PC-3 (cell line): ENCODE measurements at regions not wholly inside any gene's neighbourhood (a gene's known extent, or its start where the extent isn't known, plus 50 kb on each side); places are given as distances from the start of the nearest gene placed in this dataset.

Experiments used
- ATAC-seq: fragments of 200-7000 bp; cut with Tn5 transposase; 2 replicates; pipeline ENCODE4 v1.9.1; 2020; ENCODE audit warnings: mild to moderate bottlenecking, moderate library complexity
- BruUV-seq: library from RNA; stranded (reverse); fragments of 400-500 nt; replicated peaks from 2 replicates; lab custom pipeline; 2021; lab: Mats Ljungman, UMichigan
- CTCF ChIA-PET: fragments of 300-600 bp; sonication (Branson Sonifier 250); formaldehyde crosslinking; loops from one replicate; lab custom pipeline; 2022; ENCODE audit warnings: antibody characterized with exemption; lab: Charles Lee
- POLR2A ChIA-PET: fragments of 300-600 bp; sonication (Branson Sonifier 250); formaldehyde crosslinking; loops from one replicate; lab custom pipeline; 2022; ENCODE audit warnings: antibody characterized with exemption; ENCODE audit not compliant: unreplicated experiment; lab: Charles Lee
- DNase-seq: peaks from one replicate; pipeline ENCODE4 v3.0.0-alpha.2; 2015
- H2AFZ ChIP-seq: fragments of 300-600 bp; sonication (generic); 2 replicates; pipeline ENCODE4 v1.6.0; 2016; ENCODE audit warnings: antibody characterized with exemption, low read length
- H3F3A ChIP-seq: fragments of 300-600 bp; sonication (generic); one replicate; pipeline ENCODE4 v1.6.0; 2017; ENCODE audit warnings: antibody characterized with exemption, low read length, control low read depth, mild to moderate bottlenecking; ENCODE audit not compliant: unreplicated experiment
- H3K27ac ChIP-seq: fragments of 300-600 bp; sonication (generic); 2 replicates; pipeline ENCODE4 v1.5.1; 2016; ENCODE audit warnings: mild to moderate bottlenecking, low read length
- H3K27me3 ChIP-seq: fragments of 300-600 bp; sonication (generic); 2 replicates; pipeline ENCODE4 v1.6.1; 2016; ENCODE audit warnings: low read length, mixed read lengths
- H3K36me3 ChIP-seq: fragments of 300-600 bp; sonication (generic); 2 replicates; pipeline ENCODE4 v1.6.1; 2016; ENCODE audit warnings: low read depth, mixed run types, low read length, mixed read lengths
- H3K4me1 ChIP-seq: fragments of 300-600 bp; sonication (generic); 2 replicates; pipeline ENCODE4 v1.5.1; 2016; ENCODE audit warnings: low read length; ENCODE audit not compliant: insufficient read depth
- H3K4me2 ChIP-seq: fragments of 300-600 bp; sonication (generic); 2 replicates; pipeline ENCODE4 v1.6.0; 2016; ENCODE audit warnings: low read length
- H3K4me3 ChIP-seq: fragments of 300-600 bp; sonication (generic); 2 replicates; pipeline ENCODE4 v1.5.1; 2016; ENCODE audit warnings: mild to moderate bottlenecking, low read length, mixed read lengths
- H3K79me2 ChIP-seq: fragments of 300-600 bp; sonication (generic); 2 replicates; pipeline ENCODE4 v1.6.1; 2017; ENCODE audit warnings: low read length, mixed read lengths
- H3K9ac ChIP-seq: fragments of 300-600 bp; sonication (generic); 2 replicates; pipeline ENCODE4 v1.6.0; 2016; ENCODE audit warnings: mild to moderate bottlenecking, low read length
- H3K9me2 ChIP-seq: fragments of 300-600 bp; sonication (generic); replicated peaks from 2 replicates; pipeline ENCODE4 v1.6.1; 2016; ENCODE audit warnings: mixed run types, low read length, mixed read lengths
- H3K9me3 ChIP-seq: fragments of 300-600 bp; sonication (generic); 2 replicates; pipeline ENCODE4 v1.6.1; 2016; ENCODE audit warnings: low read length, mixed read lengths
- H4K20me1 ChIP-seq: fragments of 300-600 bp; sonication (generic); 2 replicates; pipeline ENCODE4 v1.6.1; 2016; ENCODE audit warnings: low read length, mixed read lengths
- EZH2 ChIP-seq: fragments of 300-600 bp; sonication (generic); IDR thresholded peaks from one replicate; pipeline ENCODE4 v1.6.1; 2017; ENCODE audit warnings: antibody characterized with exemption, mild to moderate bottlenecking, low read length; ENCODE audit not compliant: unreplicated experiment
- EZH2phosphoT487 ChIP-seq: fragments of 300-600 bp; sonication (generic); IDR thresholded peaks from 2 replicates; pipeline ENCODE4 v1.6.1; 2018; ENCODE audit warnings: mild to moderate bottlenecking, antibody characterized with exemption, low read length, borderline replicate concordance
- intact Hi-C: fragments of 100-400 bp; cut with micrococcal nuclease; formaldehyde crosslinking; loops from 2 replicates; pipeline ENCODE4 v1.9.0; 2023
- TF ChIP-seq, protein P1 (sequence below): fragments of 300-600 bp; sonication (generic); conservative IDR thresholded peaks from 2 replicates; pipeline ENCODE4 v1.5.1; 2017; ENCODE audit warnings: antibody characterized with exemption, low read depth, mild to moderate bottlenecking, low read length

DNA sequence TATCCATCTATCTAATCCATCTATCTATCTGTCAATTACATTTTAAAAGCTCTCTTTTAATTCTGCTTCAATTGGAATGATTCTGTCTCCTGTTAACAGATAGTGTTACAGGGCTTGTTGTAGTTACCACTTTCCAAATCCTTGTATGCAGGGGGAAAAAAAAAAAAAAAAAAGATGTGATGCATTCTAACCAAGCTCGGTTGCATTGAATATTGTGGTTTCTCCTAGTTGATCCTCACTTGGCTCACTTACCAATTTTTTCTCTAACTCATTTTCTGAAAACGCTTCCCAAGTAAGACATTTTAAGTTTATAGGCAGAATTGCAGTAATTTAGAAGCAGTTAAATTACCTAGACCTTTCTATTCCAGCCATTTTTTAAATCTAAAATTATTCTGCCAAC lies 327.9 kb upstream of the PITX2 start:
- no peaks in the 10 kb centered on the region for H3K9me3 ChIP-seq
- no peaks in the 10 kb centered on the region for H4K20me1 ChIP-seq
- no peak overlapping the region for H2AFZ ChIP-seq
- ATAC-seq (no peak), DNase-seq (no peak)
- POLR2A ChIA-PET: no interaction called here
- no peaks in the 10 kb centered on the region for H3K36me3 ChIP-seq
- H3K79me2 ChIP-seq: no peaks in the 10 kb centered on the region
- H3K4me2 ChIP-seq: no peak overlapping the region
- no peaks in the 10 kb centered on the region for H3K4me1 ChIP-seq
- no peak overlapping the region for H3K9ac ChIP-seq
- no TSS peak for BruUV-seq
- H3K4me3 ChIP-seq: no peak overlapping the region
- CTCF ChIA-PET: no interaction called here
- H3F3A ChIP-seq: no peaks in the 10 kb centered on the region
- no peak overlapping the region for H3K27ac ChIP-seq
- no peak for TF ChIP-seq EZH2phosphoT487
- no peak for TF ChIP-seq EZH2
- TF ChIP-seq, protein P1, sequence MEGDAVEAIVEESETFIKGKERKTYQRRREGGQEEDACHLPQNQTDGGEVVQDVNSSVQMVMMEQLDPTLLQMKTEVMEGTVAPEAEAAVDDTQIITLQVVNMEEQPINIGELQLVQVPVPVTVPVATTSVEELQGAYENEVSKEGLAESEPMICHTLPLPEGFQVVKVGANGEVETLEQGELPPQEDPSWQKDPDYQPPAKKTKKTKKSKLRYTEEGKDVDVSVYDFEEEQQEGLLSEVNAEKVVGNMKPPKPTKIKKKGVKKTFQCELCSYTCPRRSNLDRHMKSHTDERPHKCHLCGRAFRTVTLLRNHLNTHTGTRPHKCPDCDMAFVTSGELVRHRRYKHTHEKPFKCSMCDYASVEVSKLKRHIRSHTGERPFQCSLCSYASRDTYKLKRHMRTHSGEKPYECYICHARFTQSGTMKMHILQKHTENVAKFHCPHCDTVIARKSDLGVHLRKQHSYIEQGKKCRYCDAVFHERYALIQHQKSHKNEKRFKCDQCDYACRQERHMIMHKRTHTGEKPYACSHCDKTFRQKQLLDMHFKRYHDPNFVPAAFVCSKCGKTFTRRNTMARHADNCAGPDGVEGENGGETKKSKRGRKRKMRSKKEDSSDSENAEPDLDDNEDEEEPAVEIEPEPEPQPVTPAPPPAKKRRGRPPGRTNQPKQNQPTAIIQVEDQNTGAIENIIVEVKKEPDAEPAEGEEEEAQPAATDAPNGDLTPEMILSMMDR: no peak
- peaks cover 47% of the 10 kb centered on the region for H3K27me3 ChIP-seq
- H3K9me2 ChIP-seq: no peaks in the 10 kb centered on the region
- intact Hi-C loops: no loop called here

DNA sequence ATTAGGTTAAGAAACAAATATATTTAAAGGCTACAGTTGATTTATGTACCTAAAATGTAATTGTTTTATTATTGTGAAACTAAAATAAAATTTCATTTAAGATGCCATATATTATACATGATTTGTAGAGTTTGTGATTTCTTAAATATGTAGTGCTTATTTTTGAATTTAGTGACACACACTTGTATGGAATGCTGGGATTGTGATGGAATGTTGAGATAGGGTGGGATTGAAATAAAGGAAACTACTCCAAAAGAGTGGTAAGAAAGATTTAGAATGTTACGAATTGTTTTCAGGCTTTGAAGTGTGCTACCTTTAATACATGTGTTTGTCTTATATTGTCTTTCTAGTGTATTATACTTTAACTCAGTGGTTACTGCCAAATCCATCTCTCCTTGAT lies 330.3 kb upstream of the PITX2 start:
- no peak for ATAC-seq
- no peaks in the 10 kb centered on the region for H3K36me3 ChIP-seq
- H3K9me2 ChIP-seq: no peaks in the 10 kb centered on the region
- no peaks in the 10 kb centered on the region for H3K9me3 ChIP-seq
- H3K27ac ChIP-seq: no peak overlapping the region
- no peak overlapping the region for H3K4me2 ChIP-seq
- H4K20me1 ChIP-seq: no peaks in the 10 kb centered on the region
- ChIA-PET CTCF (no interaction called here), POLR2A (no interaction called here)
- no peaks in the 10 kb centered on the region for H3F3A ChIP-seq
- H3K4me3 ChIP-seq: no peak overlapping the region
- H2AFZ ChIP-seq: no peak overlapping the region
- H3K9ac ChIP-seq: no peak overlapping the region
- TF ChIP-seq, protein P1: no peak
- TF ChIP-seq EZH2phosphoT487: no peak
- no peak for TF ChIP-seq EZH2
- intact Hi-C loops: no loop called here
- H3K79me2 ChIP-seq: no peaks in the 10 kb centered on the region
- DNase-seq: no peak
- peaks cover 56% of the 10 kb centered on the region for H3K27me3 ChIP-seq
- BruUV-seq: no TSS peak
- no peaks in the 10 kb centered on the region for H3K4me1 ChIP-seq

DNA sequence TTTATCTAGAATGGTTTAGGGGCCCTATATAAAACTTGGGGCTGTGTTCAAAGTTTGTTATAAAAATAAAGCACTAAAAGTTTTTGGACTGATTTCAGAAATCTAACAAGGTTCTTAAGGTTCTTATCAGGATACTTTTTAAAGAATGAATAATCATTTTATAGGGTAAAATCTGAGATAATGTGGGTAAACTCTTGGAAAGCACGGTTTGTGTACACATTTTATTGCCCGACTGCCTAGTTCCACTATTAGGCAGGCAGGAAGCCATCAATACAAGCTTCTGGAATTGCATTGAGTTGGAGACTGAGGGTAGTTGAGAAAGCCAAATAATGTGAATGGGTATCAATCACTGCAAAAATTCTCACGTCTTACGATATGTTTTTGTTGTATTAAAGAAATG lies 331.0 kb upstream of the PITX2 start:
- Histone ChIP-seq H3K27ac (no peak overlapping the region), H3K9ac (no peak overlapping the region), H3K79me2 (no peaks in the 10 kb centered on the region), H3K4me1 (no peaks in the 10 kb centered on the region), H3K4me3 (no peak overlapping the region), H3K36me3 (no peaks in the 10 kb centered on the region), H4K20me1 (no peaks in the 10 kb centered on the region), H3K27me3 (peaks cover 61% of the 10 kb centered on the region), H3K9me3 (no peaks in the 10 kb centered on the region), H2AFZ (no peak overlapping the region), H3F3A (no peaks in the 10 kb centered on the region), H3K9me2 (no peaks in the 10 kb centered on the region), H3K4me2 (no peak overlapping the region)
- CTCF ChIA-PET: no interaction called here
- intact Hi-C loops: no loop called here
- ATAC-seq (no peak), DNase-seq (no peak)
- POLR2A ChIA-PET: no interaction called here
- TF ChIP-seq EZH2phosphoT487 (no peak), EZH2 (no peak)
- TF ChIP-seq, protein P1: no peak
- no TSS peak for BruUV-seq
